ENCODE measurements at regions not wholly inside any gene's neighbourhood (a gene's known extent, or its start where the extent isn't known, plus 50 kb on each side); places are given as distances from the start of the nearest gene placed in this dataset.

DNA sequence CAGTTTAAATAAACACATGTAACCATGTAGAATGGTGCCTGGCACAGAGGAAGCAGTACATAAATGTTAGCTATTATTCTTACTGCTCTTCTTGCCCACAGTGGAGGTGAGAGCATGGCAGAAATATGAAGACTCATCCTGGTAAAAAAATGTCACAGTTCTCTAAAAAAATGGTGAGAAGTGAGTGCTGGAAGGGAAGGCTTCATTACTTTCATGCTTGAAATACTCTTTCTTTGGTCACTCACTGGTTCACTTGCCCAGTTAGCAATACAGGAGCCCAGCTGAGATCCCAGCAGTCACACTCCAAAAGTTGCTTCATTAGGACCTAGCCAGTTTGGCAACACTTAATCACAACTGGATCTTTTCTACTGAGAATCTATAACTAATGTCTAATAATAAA is 1017.2 kb downstream of the TUSC7 start:
- Histone ChIP-seq H3K9ac (ENCODE audit: low read length) (no peak overlapping the region), H3K79me1 (ENCODE audit: low read length) (no peaks in the 10 kb centered on the region), H3K79me2 (ENCODE audit: control insufficient read depth, insufficient read depth, low read length, poor library complexity) (no peaks in the 10 kb centered on the region), H3K4me2 (ENCODE audit: low read length) (no peak overlapping the region), H4K91ac (ENCODE audit: low read depth, low read length) (no peak overlapping the region), H3K23ac (ENCODE audit: low read length) (no peak overlapping the region), H4K8ac (ENCODE audit: low read depth, low read length) (no peak overlapping the region), H3K4me3 (ENCODE audit: low read depth, low read length) (no peak overlapping the region), H2AK5ac (ENCODE audit: low read length) (no peak overlapping the region), H3K4ac (ENCODE audit: low read depth, low read length) (no peak overlapping the region), H3K9me3 (ENCODE audit: insufficient read depth, low read depth, low read length) (no peaks in the 10 kb centered on the region), H3K27me3 (ENCODE audit: insufficient read depth, low read length) (no peaks in the 10 kb centered on the region), H3K14ac (ENCODE audit: low read length) (no peak overlapping the region), H3K36me3 (ENCODE audit: control insufficient read depth in 1 of 2, insufficient read depth in 2 of 2, low read length in 2 of 2) (no peaks in the 10 kb centered on the region), H3K18ac (ENCODE audit: low read length) (no peak overlapping the region), H3K27ac (ENCODE audit: low read depth, low read length) (no peak overlapping the region), H2BK5ac (ENCODE audit: low read depth, low read length, poor library complexity) (no peak overlapping the region), H3K4me1 (ENCODE audit: control insufficient read depth in 1 of 2, insufficient read depth in 2 of 2, low read length in 2 of 2) (no peaks in the 10 kb centered on the region), H2BK12ac (ENCODE audit: low read length) (no peak overlapping the region), H2AFZ (ENCODE audit: insufficient read depth, low read length, poor library complexity) (no peak overlapping the region), H2BK120ac (ENCODE audit: insufficient read depth, low read length, poor library complexity) (no peak overlapping the region), H4K12ac (ENCODE audit: low read depth, low read length) (no peak overlapping the region)
- DNase-seq: peak; percentile 31 to 67

DNA sequence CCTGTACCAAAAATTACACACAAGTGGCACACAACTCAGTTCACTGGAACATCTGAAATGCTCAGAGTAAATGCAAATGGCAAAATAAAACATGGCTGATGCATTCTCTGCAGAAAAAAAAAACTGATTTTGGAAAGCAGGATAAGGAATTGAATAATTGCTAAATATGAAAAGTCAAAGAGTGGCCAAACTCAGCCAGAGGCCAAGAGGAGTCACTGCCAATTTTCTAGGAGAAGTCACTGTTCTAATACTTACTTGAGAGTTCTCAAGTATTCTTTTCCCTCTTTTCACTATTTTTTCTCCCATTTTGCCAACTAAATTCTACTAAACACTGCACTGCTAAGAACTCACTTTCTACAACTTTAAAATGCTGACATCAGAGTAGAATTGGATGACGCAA is 1018.6 kb downstream of the TUSC7 start:
- WGBS (ENCODE audit: extremely low coverage, insufficient coverage, insufficient read length): no CpG with 5 or more reads among the region's 1 CpG
- Histone ChIP-seq H3K4me2 (ENCODE audit: low read length) (no peak overlapping the region), H3K79me1 (ENCODE audit: low read length) (no peaks in the 10 kb centered on the region), H3K36me3 (ENCODE audit: control insufficient read depth in 1 of 2, insufficient read depth in 2 of 2, low read length in 2 of 2) (no peaks in the 10 kb centered on the region), H2BK120ac (ENCODE audit: insufficient read depth, low read length, poor library complexity) (no peak overlapping the region), H2AK5ac (ENCODE audit: low read length) (no peak overlapping the region), H3K23ac (ENCODE audit: low read length) (no peak overlapping the region), H2BK12ac (ENCODE audit: low read length) (no peak overlapping the region), H4K12ac (ENCODE audit: low read depth, low read length) (no peak overlapping the region), H3K9me3 (ENCODE audit: insufficient read depth, low read depth, low read length) (no peaks in the 10 kb centered on the region), H3K27me3 (ENCODE audit: insufficient read depth, low read length) (no peaks in the 10 kb centered on the region), H2AFZ (ENCODE audit: insufficient read depth, low read length, poor library complexity) (no peak overlapping the region), H3K9ac (ENCODE audit: low read length) (no peak overlapping the region), H3K4me1 (ENCODE audit: control insufficient read depth in 1 of 2, insufficient read depth in 2 of 2, low read length in 2 of 2) (no peaks in the 10 kb centered on the region), H3K79me2 (ENCODE audit: control insufficient read depth, insufficient read depth, low read length, poor library complexity) (no peaks in the 10 kb centered on the region), H3K18ac (ENCODE audit: low read length) (no peak overlapping the region), H3K14ac (ENCODE audit: low read length) (no peak overlapping the region), H3K4ac (ENCODE audit: low read depth, low read length) (no peak overlapping the region), H2BK5ac (ENCODE audit: low read depth, low read length, poor library complexity) (no peak overlapping the region), H4K8ac (ENCODE audit: low read depth, low read length) (no peak overlapping the region), H3K27ac (ENCODE audit: low read depth, low read length) (no peak overlapping the region), H4K91ac (ENCODE audit: low read depth, low read length) (no peak overlapping the region), H3K4me3 (ENCODE audit: low read depth, low read length) (no peak overlapping the region)
- DNase-seq: no peak

DNA sequence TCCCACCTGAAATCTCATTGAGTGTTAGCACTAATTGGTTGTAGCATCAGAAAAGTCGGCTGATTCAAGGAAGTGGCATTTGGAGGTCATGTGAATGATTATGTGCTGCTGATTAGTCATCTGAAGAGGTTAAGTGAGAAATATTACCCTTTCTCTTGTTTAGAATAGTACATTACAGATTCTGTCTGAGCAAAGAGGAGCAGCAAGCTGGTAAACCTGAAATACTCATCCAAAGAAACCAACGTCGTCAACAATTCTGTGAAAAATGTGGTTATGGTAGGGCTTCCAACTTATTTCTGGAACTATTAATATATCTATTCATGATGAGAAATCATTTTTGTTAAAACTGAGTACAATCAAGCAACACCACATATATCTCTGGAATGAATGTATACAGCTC is 1024.9 kb downstream of the TUSC7 start:
- Histone ChIP-seq H3K4me2 (ENCODE audit: low read length) (no peak overlapping the region), H4K12ac (ENCODE audit: low read depth, low read length) (no peak overlapping the region), H2BK5ac (ENCODE audit: low read depth, low read length, poor library complexity) (no peak overlapping the region), H4K91ac (ENCODE audit: low read depth, low read length) (no peak overlapping the region), H2BK12ac (ENCODE audit: low read length) (no peak overlapping the region), H3K18ac (ENCODE audit: low read length) (no peak overlapping the region), H3K9ac (ENCODE audit: low read length) (no peak overlapping the region), H3K4me3 (ENCODE audit: low read depth, low read length) (no peak overlapping the region), H3K36me3 (ENCODE audit: control insufficient read depth in 1 of 2, insufficient read depth in 2 of 2, low read length in 2 of 2) (no peaks in the 10 kb centered on the region), H4K8ac (ENCODE audit: low read depth, low read length) (no peak overlapping the region), H3K9me3 (ENCODE audit: insufficient read depth, low read depth, low read length) (no peaks in the 10 kb centered on the region), H3K27me3 (ENCODE audit: insufficient read depth, low read length) (no peaks in the 10 kb centered on the region), H3K14ac (ENCODE audit: low read length) (no peak overlapping the region), H3K79me1 (ENCODE audit: low read length) (no peaks in the 10 kb centered on the region), H3K23ac (ENCODE audit: low read length) (no peak overlapping the region), H3K27ac (ENCODE audit: low read depth, low read length) (no peak overlapping the region), H3K4me1 (ENCODE audit: control insufficient read depth in 1 of 2, insufficient read depth in 2 of 2, low read length in 2 of 2) (no peaks in the 10 kb centered on the region), H2AK5ac (ENCODE audit: low read length) (no peak overlapping the region), H3K4ac (ENCODE audit: low read depth, low read length) (no peak overlapping the region), H2AFZ (ENCODE audit: insufficient read depth, low read length, poor library complexity) (no peak overlapping the region), H3K79me2 (ENCODE audit: control insufficient read depth, insufficient read depth, low read length, poor library complexity) (no peaks in the 10 kb centered on the region), H2BK120ac (ENCODE audit: insufficient read depth, low read length, poor library complexity) (no peak overlapping the region)
- DNase-seq: no peak
- no CpG with 5 or more reads among the region's 3 CpGs for WGBS (ENCODE audit: extremely low coverage, insufficient coverage, insufficient read length)

DNA sequence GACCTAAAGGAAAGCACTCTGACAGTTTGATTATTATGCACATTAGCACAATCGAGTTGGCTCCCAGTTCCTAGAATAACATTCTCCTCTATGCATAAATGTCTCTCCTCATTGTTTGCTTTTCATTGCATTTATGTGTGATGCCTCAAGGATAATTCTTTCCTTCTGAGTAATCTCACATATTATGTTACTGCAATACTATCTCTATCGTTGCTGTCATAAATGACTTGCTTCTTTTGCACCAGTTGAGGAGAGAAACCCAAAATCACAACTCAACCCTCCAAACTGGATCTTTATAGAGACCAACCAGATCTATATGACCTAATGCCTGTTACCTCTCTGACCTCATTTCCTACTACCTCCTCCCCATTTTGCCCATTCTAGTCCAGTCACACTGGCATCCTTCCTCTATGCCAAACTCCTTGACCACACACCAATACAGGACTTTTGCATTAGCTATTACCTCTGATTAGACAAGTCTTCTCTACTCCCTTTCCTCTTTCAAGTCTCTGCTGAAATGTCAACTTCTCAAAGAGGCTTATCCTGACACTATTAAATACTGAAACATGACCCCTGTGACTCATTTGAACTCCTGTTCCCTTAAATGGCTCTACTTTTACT is 1026.0 kb downstream of the TUSC7 start:
- no peaks in the 10 kb centered on the region for H3K9me3 ChIP-seq (ENCODE audit: insufficient read depth, low read depth, low read length)
- no peaks in the 10 kb centered on the region for H3K4me1 ChIP-seq (ENCODE audit: control insufficient read depth in 1 of 2, insufficient read depth in 2 of 2, low read length in 2 of 2)
- no peaks in the 10 kb centered on the region for H3K27me3 ChIP-seq (ENCODE audit: insufficient read depth, low read length)
- H3K18ac ChIP-seq (ENCODE audit: low read length): no peak overlapping the region
- H3K79me1 ChIP-seq (ENCODE audit: low read length): no peaks in the 10 kb centered on the region
- WGBS (ENCODE audit: extremely low coverage, insufficient coverage, insufficient read length): no CpG with 5 or more reads among the region's 2 CpGs
- H2BK120ac ChIP-seq (ENCODE audit: insufficient read depth, low read length, poor library complexity): no peak overlapping the region
- no peak overlapping the region for H3K4me2 ChIP-seq (ENCODE audit: low read length)
- no peak overlapping the region for H3K23ac ChIP-seq (ENCODE audit: low read length)
- no peak overlapping the region for H3K4ac ChIP-seq (ENCODE audit: low read depth, low read length)
- H3K36me3 ChIP-seq (ENCODE audit: control insufficient read depth in 1 of 2, insufficient read depth in 2 of 2, low read length in 2 of 2): no peaks in the 10 kb centered on the region
- no peak overlapping the region for H3K9ac ChIP-seq (ENCODE audit: low read length)
- H2AK5ac ChIP-seq (ENCODE audit: low read length): no peak overlapping the region
- no peak overlapping the region for H2AFZ ChIP-seq (ENCODE audit: insufficient read depth, low read length, poor library complexity)
- H4K8ac ChIP-seq (ENCODE audit: low read depth, low read length): no peak overlapping the region
- H4K91ac ChIP-seq (ENCODE audit: low read depth, low read length): no peak overlapping the region
- no peak overlapping the region for H2BK5ac ChIP-seq (ENCODE audit: low read depth, low read length, poor library complexity)
- H3K27ac ChIP-seq (ENCODE audit: low read depth, low read length): no peak overlapping the region
- no peaks in the 10 kb centered on the region for H3K79me2 ChIP-seq (ENCODE audit: control insufficient read depth, insufficient read depth, low read length, poor library complexity)
- H2BK12ac ChIP-seq (ENCODE audit: low read length): no peak overlapping the region
- H3K4me3 ChIP-seq (ENCODE audit: low read depth, low read length): no peak overlapping the region
- no peak overlapping the region for H4K12ac ChIP-seq (ENCODE audit: low read depth, low read length)
- H3K14ac ChIP-seq (ENCODE audit: low read length): no peak overlapping the region
- peak in 1 of 2 donors; percentile 32 for DNase-seq

All from trophoblast cell (in vitro differentiated cells and primary cell).